ENCODE measurements at regions not wholly inside any gene's neighbourhood (a gene's known extent, or its start where the extent isn't known, plus 50 kb on each side); places are given as distances from the start of the nearest gene placed in this dataset.
"Not testable (repeated sequence)": the region's sequence is repeated elsewhere in the genome, so short reads cannot be mapped to it uniquely, and the experiment has no call there.

- no peak overlapping the region for H3K27ac ChIP-seq
- no peaks in the 10 kb centered on the region for H3K9me3 ChIP-seq
- no peak overlapping the region for H3K4me3 ChIP-seq (ENCODE audit: low read depth in 1 of 2, low read length in 1 of 2)
- no peaks in the 10 kb centered on the region for H3K27me3 ChIP-seq
- no peak for TF ChIP-seq CTCF (IDR thresholded peaks at IDR 0.05)
- H3K36me3 ChIP-seq: no peaks in the 10 kb centered on the region
- no peaks in the 10 kb centered on the region for H3K4me1 ChIP-seq (ENCODE audit: control insufficient read depth in 1 of 2, insufficient read depth in 1 of 2, low read depth in 1 of 2, low read length in 1 of 2)
These were observed 825.1 kb upstream of the EEF2KMT start for GRCh38 chr16:5922686-5923085.

GRCh38 chr16:5918567-5919130, 821.1 kb upstream of the EEF2KMT start:
- Histone ChIP-seq H3K4me1 (ENCODE audit: control insufficient read depth in 1 of 2, insufficient read depth in 1 of 2, low read depth in 1 of 2, low read length in 1 of 2) (no peaks in the 10 kb centered on the region), H3K36me3 (no peaks in the 10 kb centered on the region), H3K27me3 (no peaks in the 10 kb centered on the region), H3K4me3 (ENCODE audit: low read depth in 1 of 2, low read length in 1 of 2) (no peak overlapping the region), H3K9me3 (no peaks in the 10 kb centered on the region), H3K27ac (no peak overlapping the region)
- no peak for TF ChIP-seq CTCF (IDR thresholded peaks at IDR 0.05)

- Histone ChIP-seq H3K4me3 (ENCODE audit: low read depth in 1 of 2, low read length in 1 of 2) (no peak overlapping the region), H3K27me3 (no peaks in the 10 kb centered on the region), H3K9me3 (no peaks in the 10 kb centered on the region), H3K36me3 (no peaks in the 10 kb centered on the region), H3K27ac (no peak overlapping the region), H3K4me1 (ENCODE audit: control insufficient read depth in 1 of 2, insufficient read depth in 1 of 2, low read depth in 1 of 2, low read length in 1 of 2) (no peaks in the 10 kb centered on the region)
- no peak for TF ChIP-seq CTCF (IDR thresholded peaks at IDR 0.05)
These were observed 820.0 kb upstream of the EEF2KMT start for GRCh38 chr16:5917436-5918195.

- Histone ChIP-seq H3K27me3 (no peaks in the 10 kb centered on the region), H3K27ac (no peak overlapping the region), H3K4me3 (ENCODE audit: low read depth in 1 of 2, low read length in 1 of 2) (no peak overlapping the region), H3K36me3 (no peaks in the 10 kb centered on the region), H3K9me3 (no peaks in the 10 kb centered on the region), H3K4me1 (ENCODE audit: control insufficient read depth in 1 of 2, insufficient read depth in 1 of 2, low read depth in 1 of 2, low read length in 1 of 2) (no peaks in the 10 kb centered on the region)
- no peak for TF ChIP-seq CTCF (IDR thresholded peaks at IDR 0.05)
These were observed 819.2 kb upstream of the EEF2KMT start for GRCh38 chr16:5916711-5917191.

- Histone ChIP-seq H3K36me3 (no peaks in the 10 kb centered on the region), H3K4me1 (ENCODE audit: control insufficient read depth in 1 of 2, insufficient read depth in 1 of 2, low read depth in 1 of 2, low read length in 1 of 2) (no peaks in the 10 kb centered on the region), H3K27me3 (no peaks in the 10 kb centered on the region), H3K27ac (no peak overlapping the region), H3K9me3 (no peaks in the 10 kb centered on the region), H3K4me3 (ENCODE audit: low read depth in 1 of 2, low read length in 1 of 2) (no peak overlapping the region)
- no peak for TF ChIP-seq CTCF (IDR thresholded peaks at IDR 0.05)
These were observed 813.6 kb upstream of the EEF2KMT start for GRCh38 chr16:5911241-5911640.

- H3K27ac ChIP-seq; H3K36me3 ChIP-seq; H3K27me3 ChIP-seq; H3K4me1 ChIP-seq (ENCODE audit: control insufficient read depth in 1 of 2, insufficient read depth in 1 of 2, low read depth in 1 of 2, low read length in 1 of 2); H3K9me3 ChIP-seq; H3K4me3 ChIP-seq (ENCODE audit: low read depth in 1 of 2, low read length in 1 of 2): not testable (repeated sequence)
These were observed 812.0 kb upstream of the EEF2KMT start for GRCh38 chr16:5909556-5909955.

All from neutrophil (primary cell).